WTC11 (cell line): ENCODE measurements at regions not wholly inside any gene's neighbourhood (a gene's known extent, or its start where the extent isn't known, plus 50 kb on each side); places are given as distances from the start of the nearest gene placed in this dataset.
A peak's percentile ranks its signal among the peaks of the same experiment; 100 is the strongest.

ENCODE experiments used
- ATAC-seq: fragments of 200-7000 bp; cut with Tn5 transposase; 2 replicates; pipeline ENCODE4 v1.10.0; 2021; ENCODE audit warnings: mild to moderate bottlenecking, moderate library complexity
- CTCF ChIA-PET: fragments of 300-600 bp; sonication (Branson Sonifier 250); formaldehyde crosslinking; loops from one replicate; lab custom pipeline; 2021; ENCODE audit warnings: antibody characterized with exemption; lab: Charles Lee
- POLR2A ChIA-PET: fragments of 350-600 bp; sonication (Branson Sonifier 250); formaldehyde crosslinking; loops from one replicate; lab custom pipeline; 2021; ENCODE audit warnings: antibody characterized with exemption; lab: Charles Lee
- DNase-seq: peaks from one replicate; pipeline ENCODE4 v3.0.0; 2021; ENCODE audit warnings: low spot score
- H3K27ac Mint-ChIP-seq: 2 replicates; pipeline ENCODE4 v1.8.0; 2021; ENCODE audit warnings: mixed read lengths
- H3K27me3 Mint-ChIP-seq: 2 replicates; pipeline ENCODE4 v1.8.0; 2021; ENCODE audit warnings: low read depth, mild to moderate bottlenecking, moderate library complexity, mixed read lengths
- H3K36me3 Mint-ChIP-seq: 2 replicates; pipeline ENCODE4 v1.8.0; 2021; ENCODE audit warnings: mixed read lengths
- H3K4me1 Mint-ChIP-seq: 2 replicates; pipeline ENCODE4 v1.8.0; 2022; ENCODE audit warnings: mixed read lengths
- H3K4me3 Mint-ChIP-seq: 2 replicates; pipeline ENCODE4 v1.8.0; 2021; ENCODE audit warnings: mild to moderate bottlenecking, moderate library complexity, mixed read lengths
- H3K9me3 Mint-ChIP-seq: 2 replicates; pipeline ENCODE4 v1.8.0; 2021; ENCODE audit warnings: mixed read lengths
- IRF2 ChIP-seq: sonication (generic); formaldehyde crosslinking; IDR thresholded peaks from 2 replicates; pipeline ENCODE4 v1.8.0; 2022; ENCODE audit warnings: low read depth, missing genetic modification reagents, borderline replicate concordance
- MAX ChIP-seq: sonication (generic); formaldehyde crosslinking; IDR thresholded peaks from 2 replicates; pipeline ENCODE4 v1.8.0; 2022; ENCODE audit warnings: mild to moderate bottlenecking, missing genetic modification reagents
- NFYB ChIP-seq: sonication (generic); formaldehyde crosslinking; conservative IDR thresholded peaks from 2 replicates; pipeline ENCODE4 v1.8.0; 2022; ENCODE audit warnings: low read depth, missing genetic modification reagents

GRCh38 chr1:115139381-115139780 lies 50.1 kb upstream of the TSPAN2 start:
- no peaks in the 10 kb centered on the region; the same call in none of the 2 replicates for H3K27me3 Mint-ChIP-seq
- no peaks in the 10 kb centered on the region for H3K9me3 Mint-ChIP-seq
- no peak overlapping the region for H3K4me3 Mint-ChIP-seq
- H3K36me3 Mint-ChIP-seq: no peaks in the 10 kb centered on the region
- H3K4me1 Mint-ChIP-seq: peaks cover 4% of the 10 kb centered on the region; the same call in 1 of the 2 replicates
- no peak for TF ChIP-seq IRF2 (CRISPR knock-in tag)
- TF ChIP-seq NFYB (CRISPR knock-in tag): no peak
- TF ChIP-seq MAX (CRISPR knock-in tag): 0 out of 2 replicates have a peak, but pooled peaks have one; percentile 22
- TF ChIP-seq, all 79 proteins: peak for 1
- CTCF ChIA-PET: interaction anchor here (0.5 to 4.5 kb wide), 29 partner anchors 8 to 456 kb away, joined by 3 to 36 read pairs (median 4); partner anchors contain the start of gene NGF
- no peak for DNase-seq
- H3K27ac Mint-ChIP-seq: no peak overlapping the region
- peak; percentile 13; the same call in 1 of the 2 replicates for ATAC-seq
- POLR2A ChIA-PET: interaction anchor here (0.6 kb wide), 1 partner anchor 24 kb away, joined by 5 read pairs; no protein-coding TSS in a partner anchor
